Kasumi-1 (cell line): ENCODE measurements at regions not wholly inside any gene's neighbourhood (a gene's known extent, or its start where the extent isn't known, plus 50 kb on each side); places are given as distances from the start of the nearest gene placed in this dataset.
"Not testable (repeated sequence)": the region's sequence is repeated elsewhere in the genome, so short reads cannot be mapped to it uniquely, and the experiment has no call there.

ENCODE experiments used
- DNase-seq, 2 experiments: peaks; one replicate each; lab custom pipeline; 2025; lab: John Stamatoyannopoulos, UW

- DNase-seq: no peak
Measured at GRCh38 chr13:66152596-66152995, 1077.5 kb downstream of the PCDH9 start.

- DNase-seq: not testable (repeated sequence)
Measured at GRCh38 chr13:66144357-66144756, 1085.8 kb downstream of the PCDH9 start.

- no peak for DNase-seq
Measured at GRCh38 chr13:66139701-66140100, 1090.4 kb downstream of the PCDH9 start.

GRCh38 chr13:66139250-66139649 is 1090.9 kb downstream of the PCDH9 start:
- DNase-seq: no peak

- DNase-seq: peak; percentile 54 to 70
Measured at GRCh38 chr13:66138172-66138811, 1091.8 kb downstream of the PCDH9 start.

GRCh38 chr13:66137384-66137783 is 1092.8 kb downstream of the PCDH9 start:
- DNase-seq: no peak

- DNase-seq: no peak
Measured at GRCh38 chr13:66128692-66129269, 1101.4 kb downstream of the PCDH9 start.

- DNase-seq: no peak
Measured at GRCh38 chr13:66128201-66128600, 1101.9 kb downstream of the PCDH9 start.

GRCh38 chr13:66117563-66117962 is 1112.6 kb downstream of the PCDH9 start:
- no peak for DNase-seq

- no peak for DNase-seq
Measured at GRCh38 chr13:66113882-66114526, 1116.1 kb downstream of the PCDH9 start.

GRCh38 chr13:66111628-66112027 is 1118.5 kb downstream of the PCDH9 start:
- DNase-seq: no peak

- no peak for DNase-seq
Measured at GRCh38 chr13:66106246-66106645, 1123.9 kb downstream of the PCDH9 start.

- no peak for DNase-seq
Measured at GRCh38 chr13:66102864-66103263, 1127.3 kb downstream of the PCDH9 start.

GRCh38 chr13:66099825-66100224 is 1130.3 kb downstream of the PCDH9 start:
- no peak for DNase-seq

- no peak for DNase-seq
Measured at GRCh38 chr13:66098931-66099628, 1131.1 kb downstream of the PCDH9 start.

GRCh38 chr13:66089711-66090110 is 1140.4 kb downstream of the PCDH9 start:
- no peak for DNase-seq

GRCh38 chr13:66087269-66087710 is 1142.8 kb downstream of the PCDH9 start:
- DNase-seq: no peak

- no peak for DNase-seq
Measured at GRCh38 chr13:66077132-66077689, 1152.9 kb downstream of the PCDH9 start.

GRCh38 chr13:66076417-66076816 is 1153.7 kb downstream of the PCDH9 start:
- DNase-seq: peak; percentile 24 to 38

- no peak for DNase-seq
Measured at GRCh38 chr13:66074018-66074615, 1156.0 kb downstream of the PCDH9 start.

GRCh38 chr13:66072097-66072496 is 1158.0 kb downstream of the PCDH9 start:
- not testable (repeated sequence) for DNase-seq

- DNase-seq: no peak
Measured at GRCh38 chr13:66071608-66072007, 1158.5 kb downstream of the PCDH9 start.
